Liver (tissue), 8 donors: ENCODE measurements at regions not wholly inside any gene's neighbourhood (a gene's known extent, or its start where the extent isn't known, plus 50 kb on each side); places are given as distances from the start of the nearest gene placed in this dataset.

Experiments used
- DNase-seq: peaks from one replicate; pipeline ENCODE4 v3.0.0-alpha.2; 2017; ENCODE audit warnings: low spot score
- H3K27ac ChIP-seq, 2 donors: one replicate each; pipeline ENCODE4 v1.7.0; 2013; ENCODE audit warnings: inconsistent platforms in 2 of 2, low read length in 2 of 2, control low read depth in 1 of 2, low read depth in 1 of 2, mild to moderate bottlenecking in 1 of 2
- H3K27me3 ChIP-seq, 4 donors: one replicate each; pipeline versions ENCODE4 v1.6.1 to v1.7.0; 2013; ENCODE audit warnings: low read length in 3 of 4, inconsistent platforms in 1 of 4, mild to moderate bottlenecking in 1 of 4, moderate library complexity in 1 of 4; ENCODE audit not compliant: control insufficient read depth in 4 of 4, insufficient read depth in 4 of 4
- H3K36me3 ChIP-seq, 4 donors: one replicate each; pipeline versions ENCODE4 v1.6.1 to v1.7.0; 2013; ENCODE audit warnings: low read length in 3 of 4, mild to moderate bottlenecking in 3 of 4, low read depth in 1 of 4, moderate library complexity in 1 of 4; ENCODE audit not compliant: control insufficient read depth in 4 of 4, insufficient read depth in 3 of 4
- H3K4me1 ChIP-seq, 4 donors: one replicate each; pipeline versions ENCODE4 v1.6.1 to v1.7.0; 2013; ENCODE audit warnings: low read length in 3 of 4, mild to moderate bottlenecking in 3 of 4, moderate library complexity in 1 of 4; ENCODE audit not compliant: control insufficient read depth in 4 of 4, insufficient read depth in 4 of 4
- H3K4me3 ChIP-seq, 3 donors: one replicate each; pipeline versions ENCODE4 v1.6.1 to v1.7.0; 2013; ENCODE audit warnings: low read length in 3 of 3, control low read depth in 1 of 3, low read depth in 1 of 3, mild to moderate bottlenecking in 1 of 3
- H3K9ac ChIP-seq, 2 donors: one replicate each; pipeline ENCODE4 v1.7.0; 2013; ENCODE audit warnings: low read length in 2 of 2, mild to moderate bottlenecking in 2 of 2, moderate library complexity in 2 of 2, control low read depth in 1 of 2, low read depth in 1 of 2
- H3K9me3 ChIP-seq, 4 donors: one replicate each; pipeline versions ENCODE4 v1.6.1 to v1.7.0; 2013; ENCODE audit warnings: low read length in 3 of 4; ENCODE audit not compliant: control insufficient read depth in 4 of 4
- FOXA2 ChIP-seq: IDR thresholded peaks from 2 replicates; pipeline ENCODE4 v1.6.1; 2016; ENCODE audit warnings: antibody characterized with exemption
- GABPA ChIP-seq, 2 donors: IDR thresholded peaks in 1 of 2; conservative IDR thresholded peaks in 1 of 2; 2 replicates each; pipeline ENCODE4 v1.6.1; 2016; ENCODE audit warnings: antibody characterized with exemption in 2 of 2, mild to moderate bottlenecking in 1 of 2, moderate library complexity in 1 of 2
- HNF4G ChIP-seq: IDR thresholded peaks from 2 replicates; pipeline ENCODE4 v1.6.1; 2016; ENCODE audit warnings: antibody characterized with exemption
- JUND ChIP-seq, 2 donors: IDR thresholded peaks; 2 replicates each; pipeline ENCODE4 v1.6.1; 2016; ENCODE audit warnings: antibody characterized with exemption in 2 of 2
- NR2F2 ChIP-seq: IDR thresholded peaks from 2 replicates; pipeline ENCODE4 v1.6.1; 2016; ENCODE audit warnings: antibody characterized with exemption
- RAD21 ChIP-seq, 2 donors: IDR thresholded peaks; 2 replicates each; pipeline ENCODE4 v1.6.1; 2016; ENCODE audit warnings: antibody characterized with exemption in 2 of 2, mild to moderate bottlenecking in 2 of 2
- REST ChIP-seq: IDR thresholded peaks from 2 replicates; pipeline ENCODE4 v1.6.1; 2016; ENCODE audit warnings: antibody characterized with exemption, mild to moderate bottlenecking
- RXRA ChIP-seq, 2 donors: IDR thresholded peaks; 2 replicates each; pipeline ENCODE4 v1.6.1; 2017 to 2018; ENCODE audit warnings: antibody characterized with exemption in 2 of 2, mild to moderate bottlenecking in 1 of 2
- ZBTB33 ChIP-seq: IDR thresholded peaks from 2 replicates; pipeline ENCODE4 v1.6.1; 2016; ENCODE audit warnings: antibody characterized with exemption
- WGBS: extraction: QIAGEN DNeasy Blood & Tissue Kit; methylation state at CpG from one replicate; pipeline ENCODE4 v1.1.7; 2013; 5-methylcytosine and 5-hydroxymethylcytosine counted together
- TF ChIP-seq, protein P1 (sequence below): IDR thresholded peaks from 2 replicates; pipeline ENCODE4 v1.6.1; 2016; ENCODE audit warnings: antibody characterized with exemption
- TF ChIP-seq, protein P2 (sequence below): fragments of 150-350 bp; IDR thresholded peaks from 2 replicates; pipeline ENCODE4 v1.5.1; 2017; ENCODE audit warnings: improper control_type of control experiment, low read depth, low read length; ENCODE audit not compliant: missing input control
- donor health status: healthy.
- donor health status: healthy.
- donor health status: healthy.
- donor health status: healthy.
- donor health status: healthy.

DNA sequence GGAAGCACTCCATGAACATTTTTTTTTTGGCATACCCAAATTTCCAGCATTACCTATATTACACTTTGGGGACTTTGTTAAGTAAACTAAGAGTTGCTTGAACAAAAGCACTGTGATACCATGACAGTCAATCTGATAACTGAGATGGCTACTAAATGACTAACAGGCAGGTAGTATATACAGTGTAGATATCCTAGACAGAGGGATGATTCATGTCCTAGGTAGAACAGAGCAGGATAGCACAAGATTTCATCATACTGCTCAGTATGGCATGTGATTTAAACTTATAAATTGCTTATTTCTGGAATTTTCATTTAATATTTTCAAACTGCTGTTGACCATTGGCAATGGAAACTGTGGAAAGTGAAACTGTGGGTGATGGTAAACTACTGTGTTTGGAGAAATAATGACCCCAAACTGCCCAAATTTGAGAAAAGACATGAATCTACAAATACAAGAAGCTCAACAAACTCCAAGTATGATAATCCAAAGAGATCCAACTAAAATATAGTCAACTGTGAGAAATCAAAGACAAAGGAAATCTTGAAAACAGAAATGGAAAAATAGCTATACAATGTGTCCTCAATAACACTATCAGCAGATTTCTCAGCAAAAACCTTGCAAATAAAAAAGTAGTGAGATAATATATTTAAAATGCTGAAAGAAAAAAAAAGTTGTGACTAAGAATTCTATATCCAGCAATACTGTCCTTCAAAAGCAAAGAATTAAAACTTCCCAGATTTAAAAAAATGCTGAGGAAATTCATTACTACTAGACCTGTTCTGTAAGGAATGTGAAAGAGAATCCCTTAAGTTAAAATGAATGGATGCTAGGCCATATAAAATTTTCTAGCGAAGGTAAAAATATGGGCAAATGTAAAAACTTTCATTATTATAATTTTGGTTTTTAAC lies 410.4 kb downstream of the DUSP10 start:
- H3K4me1 ChIP-seq, result peaks cover 0 to 5% (median 0%) of the 10 kb centered on the region in 4 donors
- H3K27me3 ChIP-seq, result no peaks in the 10 kb centered on the region
- H3K9ac ChIP-seq, result no peak overlapping the region
- no peaks in the 10 kb centered on the region for H3K36me3 ChIP-seq
- no peak for DNase-seq
- peaks cover 0 to 11% (median 2%) of the 10 kb centered on the region in 4 donors for H3K9me3 ChIP-seq
- TF ChIP-seq GABPA (IDR thresholded peaks at IDR 0.05 in 1 of 2, conservative IDR thresholded peaks at IDR 0.05 in 1 of 2), result no peak
- no peak for TF ChIP-seq ZBTB33
- no peak for TF ChIP-seq RXRA (IDR thresholded peaks at IDR 0.05)
- TF ChIP-seq, protein P1, sequence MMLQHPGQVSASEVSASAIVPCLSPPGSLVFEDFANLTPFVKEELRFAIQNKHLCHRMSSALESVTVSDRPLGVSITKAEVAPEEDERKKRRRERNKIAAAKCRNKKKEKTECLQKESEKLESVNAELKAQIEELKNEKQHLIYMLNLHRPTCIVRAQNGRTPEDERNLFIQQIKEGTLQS, result no peak
- TF ChIP-seq FOXA2, result no peak
- TF ChIP-seq REST, result no peak
- TF ChIP-seq, protein P2, sequence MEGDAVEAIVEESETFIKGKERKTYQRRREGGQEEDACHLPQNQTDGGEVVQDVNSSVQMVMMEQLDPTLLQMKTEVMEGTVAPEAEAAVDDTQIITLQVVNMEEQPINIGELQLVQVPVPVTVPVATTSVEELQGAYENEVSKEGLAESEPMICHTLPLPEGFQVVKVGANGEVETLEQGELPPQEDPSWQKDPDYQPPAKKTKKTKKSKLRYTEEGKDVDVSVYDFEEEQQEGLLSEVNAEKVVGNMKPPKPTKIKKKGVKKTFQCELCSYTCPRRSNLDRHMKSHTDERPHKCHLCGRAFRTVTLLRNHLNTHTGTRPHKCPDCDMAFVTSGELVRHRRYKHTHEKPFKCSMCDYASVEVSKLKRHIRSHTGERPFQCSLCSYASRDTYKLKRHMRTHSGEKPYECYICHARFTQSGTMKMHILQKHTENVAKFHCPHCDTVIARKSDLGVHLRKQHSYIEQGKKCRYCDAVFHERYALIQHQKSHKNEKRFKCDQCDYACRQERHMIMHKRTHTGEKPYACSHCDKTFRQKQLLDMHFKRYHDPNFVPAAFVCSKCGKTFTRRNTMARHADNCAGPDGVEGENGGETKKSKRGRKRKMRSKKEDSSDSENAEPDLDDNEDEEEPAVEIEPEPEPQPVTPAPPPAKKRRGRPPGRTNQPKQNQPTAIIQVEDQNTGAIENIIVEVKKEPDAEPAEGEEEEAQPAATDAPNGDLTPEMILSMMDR, result no peak
- H3K4me3 ChIP-seq, result no peak overlapping the region
- whole genome bisulfite sequencing, result 92% methylated on average over 1 of the region's 1 CpG
- no peak overlapping the region for H3K27ac ChIP-seq

- Histone ChIP-seq H3K4me1 (peaks cover 0 to 5% (median 0%) of the 10 kb centered on the region in 4 donors), H3K36me3 (no peaks in the 10 kb centered on the region), H3K27ac (no peak overlapping the region), H3K27me3 (no peaks in the 10 kb centered on the region), H3K9me3 (peaks cover 0 to 11% (median 2%) of the 10 kb centered on the region in 4 donors), H3K4me3 (no peak overlapping the region), H3K9ac (no peak overlapping the region)
- 49% methylated on average over 2 of the region's 2 CpGs for WGBS
- TF ChIP-seq HNF4G (no peak), JUND (IDR thresholded peaks at IDR 0.05) (no peak), NR2F2 (peak; percentile 43), RAD21 (IDR thresholded peaks at IDR 0.05) (peak in 1 of 2 donors; percentile 19)
- DNase-seq, result no peak
Measured at GRCh38 chr1:221334062-221334461, 407.8 kb downstream of the DUSP10 start.
